T follicular helper cell (primary cell): ENCODE measurements at regions not wholly inside any gene's neighbourhood (a gene's known extent, or its start where the extent isn't known, plus 50 kb on each side); places are given as distances from the start of the nearest gene placed in this dataset.
"Not testable (repeated sequence)": the region's sequence is repeated elsewhere in the genome, so short reads cannot be mapped to it uniquely, and the experiment has no call there.

Experiments
- DNase-seq: peaks from one replicate; pipeline ENCODE4 v3.0.0-alpha.2; 2020; ENCODE audit warnings: low read depth

- DNase-seq: no peak
Observed at GRCh38 chr13:70518081-70518480, 409.8 kb upstream of the KLHL1 start.

GRCh38 chr13:70516226-70516625 is 408.0 kb upstream of the KLHL1 start:
- DNase-seq: no peak

GRCh38 chr13:70511861-70512417 is 403.7 kb upstream of the KLHL1 start:
- DNase-seq: not testable (repeated sequence)

GRCh38 chr13:70505809-70506208 is 397.6 kb upstream of the KLHL1 start:
- no peak for DNase-seq

GRCh38 chr13:70502944-70503343 is 394.7 kb upstream of the KLHL1 start:
- no peak for DNase-seq

GRCh38 chr13:70490320-70490935 is 382.2 kb upstream of the KLHL1 start:
- DNase-seq: no peak

GRCh38 chr13:70484931-70485330 is 376.7 kb upstream of the KLHL1 start:
- DNase-seq: no peak

- no peak for DNase-seq
Observed at GRCh38 chr13:70483599-70484276, 375.5 kb upstream of the KLHL1 start.

GRCh38 chr13:70473907-70474306 is 365.7 kb upstream of the KLHL1 start:
- DNase-seq: no peak

GRCh38 chr13:70469077-70469476 is 360.8 kb upstream of the KLHL1 start:
- DNase-seq: no peak

GRCh38 chr13:70457474-70457873 is 349.2 kb upstream of the KLHL1 start:
- no peak for DNase-seq

GRCh38 chr13:70448820-70449219 is 340.6 kb upstream of the KLHL1 start:
- no peak for DNase-seq

- no peak for DNase-seq
Observed at GRCh38 chr13:70432276-70432805, 324.1 kb upstream of the KLHL1 start.

- DNase-seq: no peak
Observed at GRCh38 chr13:70430256-70430655, 322.0 kb upstream of the KLHL1 start.

- DNase-seq: no peak
Observed at GRCh38 chr13:70424928-70425327, 316.7 kb upstream of the KLHL1 start.

- no peak for DNase-seq
Observed at GRCh38 chr13:70424428-70424827, 316.2 kb upstream of the KLHL1 start.

GRCh38 chr13:70415136-70415535 is 306.9 kb upstream of the KLHL1 start:
- DNase-seq: no peak

GRCh38 chr13:70408865-70409264 is 300.6 kb upstream of the KLHL1 start:
- DNase-seq: no peak

GRCh38 chr13:70407486-70407885 is 299.2 kb upstream of the KLHL1 start:
- DNase-seq: no peak

- DNase-seq: no peak
Observed at GRCh38 chr13:70405266-70405665, 297.0 kb upstream of the KLHL1 start.

GRCh38 chr13:70394031-70394548 is 285.8 kb upstream of the KLHL1 start:
- no peak for DNase-seq

- DNase-seq: no peak
Observed at GRCh38 chr13:70391678-70392077, 283.4 kb upstream of the KLHL1 start.

GRCh38 chr13:70390968-70391367 is 282.7 kb upstream of the KLHL1 start:
- DNase-seq: no peak
